ENCODE measurements at regions not wholly inside any gene's neighbourhood (a gene's known extent, or its start where the extent isn't known, plus 50 kb on each side); places are given as distances from the start of the nearest gene placed in this dataset.

GRCh38 chr11:32288276-32288675, 147.1 kb downstream of the WT1 start:
- H3K18ac ChIP-seq (ENCODE audit: low read depth, low read length): no peak overlapping the region
- H4K20me1 ChIP-seq (ENCODE audit: insufficient read depth, low read length): no peaks in the 10 kb centered on the region
- no peak overlapping the region for H3K14ac ChIP-seq (replicated peaks; ENCODE audit: low read depth, low read length)
- intact Hi-C loops (cut with micrococcal nuclease) (loop anchor here (10.0 kb wide), 1 partner anchor 57 kb away; no protein-coding TSS in a partner anchor), dilution Hi-C loops (cut with HindIII; ENCODE audit: low sequenced_read_pairs, unreplicated experiment) (no loop called here), in situ Hi-C loops (cut with MboI; ENCODE audit: low sequenced_read_pairs) (no loop called here)
- ATAC-seq (ENCODE audit: low read depth): no peak
- H3K27me3 ChIP-seq (ENCODE audit: control insufficient read depth, insufficient read depth, low read length): 0 out of 2 replicates have a peak, but pooled peaks cover 2% of the 10 kb centered on the region
- no peak overlapping the region for H4K8ac ChIP-seq (ENCODE audit: low read depth in 2 of 2, low read length in 2 of 2)
- H2BK15ac ChIP-seq (ENCODE audit: low read depth, low read length): no peak overlapping the region
- ChIA-PET POLR2A (ENCODE audit: unreplicated experiment) (no interaction called here), CTCF (interaction anchor here (1.3 kb wide), 1 partner anchor 9 kb away, joined by 5 read pairs; no protein-coding TSS in a partner anchor)
- no peak overlapping the region for H2AFZ ChIP-seq (replicated peaks; ENCODE audit: low read length, poor library complexity)
- H3K79me1 ChIP-seq (ENCODE audit: low read depth in 1 of 2, low read length in 2 of 2): no peaks in the 10 kb centered on the region
- H2BK120ac ChIP-seq (ENCODE audit: low read depth, low read length): no peak overlapping the region
- DNase-seq: no peak
- H3K4me2 ChIP-seq (ENCODE audit: low read depth, low read length): no peak overlapping the region
- H3K27ac ChIP-seq (ENCODE audit: insufficient read depth, low read length): no peak overlapping the region
- no peak overlapping the region for H3K9ac ChIP-seq (ENCODE audit: low read depth, low read length)
- H4K91ac ChIP-seq (ENCODE audit: insufficient read depth, low read depth, low read length): no peak overlapping the region
- no peaks in the 10 kb centered on the region for H3K9me1 ChIP-seq (ENCODE audit: insufficient read depth, low read length)
- H3K56ac ChIP-seq (ENCODE audit: extremely low read depth, insufficient read depth, low read length): no peak overlapping the region
- no peak overlapping the region for H3K4ac ChIP-seq (ENCODE audit: low read depth, low read length)
- no peak overlapping the region for H2BK20ac ChIP-seq (ENCODE audit: low read depth, low read length)
- no peak overlapping the region for H4K5ac ChIP-seq (ENCODE audit: low read depth, low read length)
- no peaks in the 10 kb centered on the region for H3K4me1 ChIP-seq (ENCODE audit: control insufficient read depth, insufficient read depth, low read length)
- no peak overlapping the region for H3K23ac ChIP-seq (ENCODE audit: low read depth, low read length)
- H2AK9ac ChIP-seq (replicated peaks; ENCODE audit: low read depth, low read length, poor library complexity): no peak overlapping the region
- no peaks in the 10 kb centered on the region for H3K9me3 ChIP-seq (ENCODE audit: control insufficient read depth, insufficient read depth, low read length)
- BruUV-seq (replicated peaks): no TSS peak
- WGBS, 2 experiments (ENCODE audit: extremely low coverage in 2 of 2, insufficient read length in 1 of 2): no CpG with 5 or more reads among the region's 1 CpG
- H2BK5ac ChIP-seq (ENCODE audit: low read depth, low read length, poor library complexity, severe bottlenecking): no peak overlapping the region
- TF ChIP-seq MAZ (IDR thresholded peaks at IDR 0.05; ENCODE audit: borderline replicate concordance, low read depth, low read length) (no peak), MAFK (IDR thresholded peaks at IDR 0.05; ENCODE audit: low read depth, low read length) (no peak), RCOR1 (IDR thresholded peaks at IDR 0.05; ENCODE audit: insufficient replicate concordance, low read length) (no peak), CHD1 (IDR thresholded peaks at IDR 0.05; ENCODE audit: low read depth, low read length) (no peak), POLR2A (IDR thresholded peaks at IDR 0.05; ENCODE audit: low read depth, low read length) (no peak), CTCF (conservative IDR thresholded peaks at IDR 0.05; ENCODE audit: low read depth, low read length) (no peak), BHLHE40 (IDR thresholded peaks at IDR 0.05; ENCODE audit: low read depth, low read length) (no peak)
- H3K4me3 ChIP-seq (ENCODE audit: insufficient read depth, low read depth, low read length): no peak overlapping the region
- H3K36me3 ChIP-seq (ENCODE audit: control insufficient read depth, insufficient read depth, low read length): no peaks in the 10 kb centered on the region
- H2AK5ac ChIP-seq (ENCODE audit: low read depth, low read length): no peak overlapping the region

Data from IMR-90 (cell line).